ENCODE measurements at regions not wholly inside any gene's neighbourhood (a gene's known extent, or its start where the extent isn't known, plus 50 kb on each side); places are given as distances from the start of the nearest gene placed in this dataset.

DNA sequence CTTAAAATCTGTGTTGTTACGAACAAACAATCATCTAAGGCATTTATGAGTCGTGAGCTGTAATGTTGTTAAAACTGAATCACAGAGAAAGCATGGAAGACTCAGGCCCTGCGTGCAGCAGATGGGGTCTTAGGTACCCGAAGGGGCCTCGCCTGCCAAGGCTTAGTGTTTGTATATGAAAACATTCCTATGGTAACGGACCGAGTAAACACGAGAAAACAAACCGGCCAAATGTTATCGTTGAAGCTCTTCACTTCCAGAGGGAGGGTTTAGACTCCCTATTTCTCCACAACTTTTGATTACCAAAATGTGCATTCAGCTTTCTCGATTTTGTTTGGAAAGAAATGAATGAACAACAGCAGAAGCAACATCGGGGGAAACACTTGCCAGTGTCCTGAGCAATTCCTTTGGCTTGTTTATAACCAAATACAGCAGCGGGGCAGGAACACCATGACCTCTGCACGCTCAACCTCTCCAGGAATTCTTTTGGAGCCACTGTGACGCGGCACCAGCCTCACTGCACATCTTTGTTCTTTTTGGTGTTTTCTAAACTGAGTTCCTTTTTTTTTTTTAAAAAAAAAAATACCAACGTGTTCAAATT lies 121.6 kb upstream of the KLF6 start:
- Histone ChIP-seq H3K9me3 (ENCODE audit: control insufficient read depth, insufficient read depth, low read length) (no peaks in the 10 kb centered on the region), H3K4me3 (ENCODE audit: low read length) (no peak overlapping the region), H3K27ac (ENCODE audit: low read depth, low read length) (no peak overlapping the region), H3K9me2 (replicated peaks; ENCODE audit: control insufficient read depth, low read length) (no peaks in the 10 kb centered on the region), H4K20me1 (ENCODE audit: control insufficient read depth, insufficient read depth, low read depth, low read length) (no peaks in the 10 kb centered on the region), H3K4me1 (ENCODE audit: control insufficient read depth, low read length) (peaks cover 11% of the 10 kb centered on the region), H3F3A (ENCODE audit: control insufficient read depth, insufficient read depth) (no peaks in the 10 kb centered on the region), H3K79me2 (ENCODE audit: control insufficient read depth, low read length) (no peaks in the 10 kb centered on the region), H3K27me3 (ENCODE audit: control insufficient read depth, low read length) (no peaks in the 10 kb centered on the region), H3K36me3 (ENCODE audit: control insufficient read depth, low read length) (no peaks in the 10 kb centered on the region), H3K4me2 (ENCODE audit: low read length) (no peak overlapping the region)
- TF ChIP-seq EZH2phosphoT487 (IDR thresholded peaks at IDR 0.05; ENCODE audit: borderline replicate concordance, low read length), result no peak
- TF ChIP-seq, protein P1, sequence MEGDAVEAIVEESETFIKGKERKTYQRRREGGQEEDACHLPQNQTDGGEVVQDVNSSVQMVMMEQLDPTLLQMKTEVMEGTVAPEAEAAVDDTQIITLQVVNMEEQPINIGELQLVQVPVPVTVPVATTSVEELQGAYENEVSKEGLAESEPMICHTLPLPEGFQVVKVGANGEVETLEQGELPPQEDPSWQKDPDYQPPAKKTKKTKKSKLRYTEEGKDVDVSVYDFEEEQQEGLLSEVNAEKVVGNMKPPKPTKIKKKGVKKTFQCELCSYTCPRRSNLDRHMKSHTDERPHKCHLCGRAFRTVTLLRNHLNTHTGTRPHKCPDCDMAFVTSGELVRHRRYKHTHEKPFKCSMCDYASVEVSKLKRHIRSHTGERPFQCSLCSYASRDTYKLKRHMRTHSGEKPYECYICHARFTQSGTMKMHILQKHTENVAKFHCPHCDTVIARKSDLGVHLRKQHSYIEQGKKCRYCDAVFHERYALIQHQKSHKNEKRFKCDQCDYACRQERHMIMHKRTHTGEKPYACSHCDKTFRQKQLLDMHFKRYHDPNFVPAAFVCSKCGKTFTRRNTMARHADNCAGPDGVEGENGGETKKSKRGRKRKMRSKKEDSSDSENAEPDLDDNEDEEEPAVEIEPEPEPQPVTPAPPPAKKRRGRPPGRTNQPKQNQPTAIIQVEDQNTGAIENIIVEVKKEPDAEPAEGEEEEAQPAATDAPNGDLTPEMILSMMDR (IDR thresholded peaks at IDR 0.05; ENCODE audit: low read depth, low read length, poor library complexity, severe bottlenecking), result no peak

DNA sequence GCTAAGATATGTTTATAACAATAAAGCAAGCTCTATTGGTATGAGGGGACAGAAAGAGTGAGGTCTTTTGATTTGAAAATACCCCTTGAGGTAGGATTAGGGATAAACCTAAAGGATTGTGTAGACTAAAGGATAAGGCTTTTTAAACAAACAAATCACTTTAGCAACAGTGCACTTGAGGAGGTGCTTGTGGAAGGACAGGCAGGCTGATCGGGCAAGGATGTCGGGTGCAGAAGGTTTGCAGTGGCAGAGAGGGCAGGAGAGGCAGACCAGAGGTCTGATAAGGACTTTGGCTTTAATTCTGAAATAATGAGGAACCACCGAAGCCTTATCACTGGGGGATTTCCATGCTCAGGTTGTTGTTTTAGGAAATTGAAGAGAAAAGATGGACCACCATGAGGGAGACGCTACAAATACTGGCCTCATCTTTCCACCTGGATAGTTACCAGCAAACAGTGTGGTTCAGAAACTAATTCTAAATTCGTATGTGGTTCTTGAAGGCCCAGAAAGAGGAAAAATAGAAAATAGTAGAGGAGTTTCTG lies 119.5 kb upstream of the KLF6 start:
- Histone ChIP-seq H3K9me2 (replicated peaks; ENCODE audit: control insufficient read depth, low read length) (no peaks in the 10 kb centered on the region), H3K27ac (ENCODE audit: low read depth, low read length) (no peak overlapping the region), H3F3A (ENCODE audit: control insufficient read depth, insufficient read depth) (no peaks in the 10 kb centered on the region), H4K20me1 (ENCODE audit: control insufficient read depth, insufficient read depth, low read depth, low read length) (no peaks in the 10 kb centered on the region), H3K36me3 (ENCODE audit: control insufficient read depth, low read length) (no peaks in the 10 kb centered on the region), H3K9me3 (ENCODE audit: control insufficient read depth, insufficient read depth, low read length) (no peaks in the 10 kb centered on the region), H3K4me1 (ENCODE audit: control insufficient read depth, low read length) (peaks cover 11% of the 10 kb centered on the region), H3K4me3 (ENCODE audit: low read length) (no peak overlapping the region), H3K4me2 (ENCODE audit: low read length) (no peak overlapping the region), H3K79me2 (ENCODE audit: control insufficient read depth, low read length) (no peaks in the 10 kb centered on the region), H3K27me3 (ENCODE audit: control insufficient read depth, low read length) (no peaks in the 10 kb centered on the region)
- TF ChIP-seq EZH2phosphoT487 (IDR thresholded peaks at IDR 0.05; ENCODE audit: borderline replicate concordance, low read length), result no peak
- TF ChIP-seq, protein P1 (IDR thresholded peaks at IDR 0.05; ENCODE audit: low read depth, low read length, poor library complexity, severe bottlenecking), result no peak

DNA sequence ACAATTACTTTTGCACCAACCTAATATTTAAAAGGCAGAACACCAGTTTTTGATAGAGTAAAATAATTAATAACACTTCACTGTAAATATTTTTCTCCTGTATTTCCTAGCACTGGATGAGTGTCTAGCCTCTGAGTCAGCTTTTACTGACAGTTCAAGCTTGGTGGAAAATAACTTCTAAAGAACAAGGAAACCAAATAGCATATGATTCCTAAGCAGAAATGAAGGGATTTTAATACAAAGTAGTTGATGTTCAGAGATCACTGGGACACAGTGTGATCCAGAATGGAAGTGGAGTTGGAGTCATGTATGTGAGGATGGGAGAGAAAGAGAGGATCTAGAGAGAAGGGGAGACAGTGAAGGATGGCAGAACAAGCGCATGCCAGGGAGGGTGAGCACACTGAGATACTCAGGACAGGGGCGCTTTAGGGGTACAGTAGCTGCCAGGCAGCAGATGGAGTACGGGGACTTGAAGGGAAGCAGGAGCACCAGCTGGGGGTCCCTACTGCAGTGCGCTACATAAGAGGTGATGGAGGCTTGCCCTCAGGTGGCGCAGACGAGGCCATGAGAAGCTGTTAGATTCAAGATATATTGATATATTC lies 117.9 kb upstream of the KLF6 start:
- no peak overlapping the region for H3K27ac ChIP-seq (ENCODE audit: low read depth, low read length)
- H3K4me3 ChIP-seq (ENCODE audit: low read length), result no peak overlapping the region
- H3K9me2 ChIP-seq (replicated peaks; ENCODE audit: control insufficient read depth, low read length), result no peaks in the 10 kb centered on the region
- no peaks in the 10 kb centered on the region for H3K79me2 ChIP-seq (ENCODE audit: control insufficient read depth, low read length)
- H3K4me2 ChIP-seq (ENCODE audit: low read length), result no peak overlapping the region
- no peaks in the 10 kb centered on the region for H3K27me3 ChIP-seq (ENCODE audit: control insufficient read depth, low read length)
- no peaks in the 10 kb centered on the region for H3K36me3 ChIP-seq (ENCODE audit: control insufficient read depth, low read length)
- H3K4me1 ChIP-seq (ENCODE audit: control insufficient read depth, low read length), result peaks cover 11% of the 10 kb centered on the region
- no peaks in the 10 kb centered on the region for H3F3A ChIP-seq (ENCODE audit: control insufficient read depth, insufficient read depth)
- TF ChIP-seq, protein P1 (IDR thresholded peaks at IDR 0.05; ENCODE audit: low read depth, low read length, poor library complexity, severe bottlenecking), result no peak
- TF ChIP-seq EZH2phosphoT487 (IDR thresholded peaks at IDR 0.05; ENCODE audit: borderline replicate concordance, low read length), result no peak
- H3K9me3 ChIP-seq (ENCODE audit: control insufficient read depth, insufficient read depth, low read length), result no peaks in the 10 kb centered on the region
- no peaks in the 10 kb centered on the region for H4K20me1 ChIP-seq (ENCODE audit: control insufficient read depth, insufficient read depth, low read depth, low read length)
